Heart left ventricle (tissue), 13 donors: ENCODE measurements at regions not wholly inside any gene's neighbourhood (a gene's known extent, or its start where the extent isn't known, plus 50 kb on each side); places are given as distances from the start of the nearest gene placed in this dataset.

Experiments used
- CTCF ChIP-seq, 12 donors: fragments of 200-600 bp; sonication (generic) in 4 of 12; IDR thresholded peaks; one replicate each; pipeline versions ENCODE4 v1.5.0 to v1.8.0; 2018 to 2022; ENCODE audit warnings: antibody characterized with exemption in 12 of 12, mild to moderate bottlenecking in 5 of 12
- POLR2A ChIP-seq, 2 donors: fragments of 450-650 bp; IDR thresholded peaks; one replicate each; pipeline ENCODE4 v1.6.1; 2017; ENCODE audit warnings: antibody characterized with exemption in 2 of 2, mild to moderate bottlenecking in 2 of 2, moderate library complexity in 2 of 2
- donor health status: ischemic (EF 13 %, LVEDD 7.1; RV severe dilation, severe dysfunction).
- donor health status: DM: no; HTN: yes; CAD: no.
- donor health status: DM: no; HTN: no; CAD: no.
- donor health status: ischemic (EF 25% LVEDD 6.9; RV normal size, moderate dysfunction).
- donor health status: ischemic (EF 25% LVEDD 5.7; RV mildly dilated, moderate dysfunction).
- donor health status: ischemic (EF 35%, LVEDD 5.7; RV mildly dilated, moderate dysfunction).
- donor health status: nonischemic (EF 11% LVEDD 7.7; RV severe dilation, severe dysfunction).
- donor health status: DM: yes; HTN: yes; CAD: no.
- donor health status: PGD.
- donor health status: ischemic (EF 29% LVEDD 5.4; RV normal size, mild dysfunction).
- donor health status: nonischemic (EF 23%, LVEDD 6.1; RV moderate dilation, normal function).

GRCh38 chr9:78552802-78553201 lies 255.9 kb downstream of the PSAT1 start:
- TF ChIP-seq CTCF (IDR thresholded peaks at IDR 0.05), result no peak
- TF ChIP-seq POLR2A (IDR thresholded peaks at IDR 0.05), result no peak
